ENCODE measurements at regions not wholly inside any gene's neighbourhood (a gene's known extent, or its start where the extent isn't known, plus 50 kb on each side); places are given as distances from the start of the nearest gene placed in this dataset.

DNA sequence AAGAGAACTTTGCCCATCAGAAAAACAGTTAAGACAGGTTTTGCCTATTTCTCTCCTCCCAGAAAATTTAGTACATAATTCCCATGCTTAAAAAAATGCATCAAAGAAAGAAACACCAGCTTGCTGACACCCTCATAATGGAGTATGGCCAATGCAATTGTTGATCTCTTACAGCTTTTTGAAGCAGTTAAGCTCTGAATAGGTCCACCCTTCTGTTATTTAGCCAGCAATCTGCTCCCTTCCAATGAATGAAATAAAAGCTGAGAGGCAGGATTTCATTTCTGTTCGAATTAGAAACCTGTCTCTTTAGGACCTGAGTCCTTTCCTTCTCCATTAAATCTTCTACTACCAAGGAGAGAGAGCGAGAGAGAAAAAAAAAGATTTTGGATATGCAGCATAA, 288.7 kb downstream of the RNF144B start:
- no peak for DNase-seq

DNA sequence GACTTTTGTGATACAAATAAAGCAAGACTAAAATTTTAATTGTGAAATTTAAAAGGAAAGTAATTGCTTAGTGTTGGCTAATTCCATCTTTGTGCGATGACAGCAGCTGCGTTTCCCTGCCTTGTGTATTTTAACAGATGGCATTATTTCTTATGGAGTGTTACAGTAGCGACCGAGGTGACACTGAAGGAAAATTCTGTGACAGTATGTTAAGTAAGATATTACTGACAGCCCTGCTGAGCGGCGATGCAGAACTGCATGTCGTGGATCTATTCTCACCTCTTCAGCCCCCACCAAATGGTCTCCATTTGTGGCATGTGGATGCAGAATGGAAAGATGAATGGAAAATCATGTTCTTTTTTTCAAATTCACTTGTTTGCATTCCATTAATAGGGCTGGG, 289.4 kb downstream of the RNF144B start:
- no peak for DNase-seq

DNA sequence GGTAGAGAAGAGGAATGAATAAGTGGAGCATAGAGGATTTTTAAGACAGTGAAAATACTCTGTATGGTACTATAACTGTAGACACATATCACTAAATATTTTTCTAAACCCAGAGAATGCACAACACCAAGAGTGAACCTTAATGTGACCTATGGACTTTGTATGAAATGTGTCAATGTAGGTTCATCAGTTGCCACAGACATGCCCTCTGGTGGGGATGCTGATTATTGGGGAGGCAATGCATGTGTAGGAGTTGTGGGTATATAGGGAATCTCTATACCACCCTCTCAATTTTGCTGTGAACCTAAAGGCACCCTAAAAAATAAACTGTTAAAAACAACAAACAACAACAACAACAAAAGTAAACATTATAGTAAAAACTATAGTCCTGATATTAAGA, 293.7 kb downstream of the RNF144B start:
- no peak for DNase-seq

DNA sequence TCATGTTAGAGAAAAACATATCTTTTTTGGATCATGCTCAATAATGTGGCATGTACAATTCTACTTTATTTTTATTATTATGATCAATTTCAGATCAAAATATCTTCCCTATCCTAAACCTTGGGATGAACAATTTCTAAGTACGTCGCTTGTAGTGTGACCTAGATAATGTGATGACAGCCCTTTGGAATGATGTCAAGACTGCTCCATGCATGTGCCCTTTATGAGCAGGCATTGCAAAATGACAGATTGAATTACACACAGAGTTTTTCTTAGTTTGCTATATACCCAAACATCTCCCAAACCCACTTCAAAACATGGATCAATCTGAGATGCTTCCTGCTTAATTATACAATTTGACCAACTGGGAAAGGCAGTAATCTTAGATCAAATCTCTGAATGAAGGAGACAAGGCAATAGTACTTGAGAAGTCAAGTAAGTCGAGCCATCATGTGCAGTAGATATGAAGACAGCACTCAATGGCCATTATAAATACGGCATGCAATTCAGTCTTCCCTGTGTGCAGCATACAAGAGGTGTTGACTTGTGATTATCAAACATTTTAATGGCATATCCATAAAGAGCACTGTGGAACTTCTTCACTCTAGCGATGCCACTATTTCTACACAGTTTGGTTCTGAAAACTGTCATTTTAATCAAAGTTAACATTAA, 294.8 kb downstream of the RNF144B start:
- DNase-seq = no peak

DNA sequence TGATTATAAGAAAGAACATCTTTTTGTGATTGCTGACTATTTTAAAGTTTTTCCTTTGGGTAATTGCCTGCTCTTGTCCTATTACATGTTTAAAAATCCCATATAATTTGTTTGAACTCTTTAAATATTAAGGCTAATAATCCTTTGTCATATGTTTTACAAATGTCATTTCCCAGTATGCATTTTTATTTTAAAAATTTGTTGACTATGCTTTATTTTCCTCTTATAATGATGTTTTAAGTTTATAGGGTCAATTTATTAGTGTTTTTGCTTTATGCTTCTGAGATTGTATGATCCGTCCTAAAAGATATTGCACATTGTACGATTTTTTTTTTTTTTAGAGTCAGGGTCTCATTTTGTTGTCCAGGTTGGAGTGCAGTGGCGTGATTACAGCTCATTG, 297.2 kb downstream of the RNF144B start:
- no peak for DNase-seq

DNA sequence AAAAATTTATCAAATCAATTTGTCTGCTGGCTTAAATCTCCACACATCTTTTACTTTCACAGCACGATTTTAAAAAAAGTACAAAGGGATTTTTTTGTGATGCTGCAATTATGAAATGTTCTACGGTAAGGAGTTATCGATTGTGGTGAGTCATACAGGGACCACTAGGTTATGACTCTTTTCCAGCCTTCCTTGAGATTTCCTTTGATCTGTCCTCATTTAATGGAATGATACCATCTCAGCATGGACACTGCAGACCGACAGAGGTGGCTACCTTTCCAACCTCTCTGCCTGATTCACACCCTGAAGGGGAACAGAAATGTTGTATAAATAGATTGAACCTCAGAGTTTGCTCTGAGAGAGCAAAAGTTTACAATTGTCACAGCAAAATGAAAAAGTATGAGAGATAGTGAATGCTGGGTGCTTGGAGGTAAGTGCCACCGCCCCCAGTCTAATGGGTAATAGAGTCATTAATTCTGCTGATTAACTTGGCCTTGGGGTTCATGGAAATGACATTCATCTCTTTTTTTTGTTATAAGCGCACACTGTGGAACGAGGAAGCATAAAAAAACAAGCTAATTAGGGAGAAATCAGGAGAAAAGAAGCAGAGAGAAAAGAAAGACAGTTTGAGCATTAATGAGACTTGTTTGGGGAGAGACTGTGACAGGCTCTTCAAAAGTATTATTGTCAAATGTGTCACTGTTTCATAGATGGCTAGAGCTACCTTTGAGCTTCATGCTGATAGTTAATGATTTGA, 306.0 kb downstream of the RNF144B start:
- no peak for DNase-seq

DNA sequence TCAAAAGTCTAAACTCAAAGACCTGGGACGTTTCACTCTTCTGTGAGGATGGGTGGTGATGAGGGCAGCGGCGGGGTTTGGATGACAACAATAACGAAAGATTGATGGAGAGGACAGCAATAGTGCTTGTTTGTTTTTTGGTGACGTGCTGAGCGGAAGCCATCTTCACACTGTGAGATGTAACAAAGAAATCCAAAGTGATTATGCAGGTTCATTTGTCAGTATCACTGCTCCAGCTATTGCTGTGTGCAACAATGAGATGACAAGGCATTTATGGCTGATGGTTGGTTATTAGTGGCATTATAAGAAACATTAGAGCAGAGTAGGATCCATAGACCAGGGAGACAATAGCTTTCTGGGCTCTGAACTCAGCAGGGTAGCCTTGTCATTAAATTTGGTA, 306.7 kb downstream of the RNF144B start:
- no peak for DNase-seq

DNA sequence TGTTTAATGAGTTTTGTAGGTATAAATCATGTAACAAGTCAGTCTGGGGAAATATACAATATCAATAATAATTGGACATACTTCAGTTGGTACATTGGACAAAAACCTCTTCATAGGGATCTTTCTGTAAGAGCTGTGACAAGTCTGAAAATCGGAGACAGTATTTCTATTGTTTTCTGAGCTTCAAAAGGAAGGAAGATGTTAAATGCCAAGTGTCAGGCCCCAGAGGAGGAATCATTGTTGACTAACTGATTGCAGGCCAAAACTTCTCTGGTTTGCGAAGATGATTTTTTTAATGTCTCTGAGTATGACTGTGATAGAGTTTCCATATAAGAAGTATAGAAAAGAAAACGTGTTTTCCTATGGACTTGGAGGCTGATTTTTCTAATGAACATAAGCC, 316.4 kb downstream of the RNF144B start:
- no peak for DNase-seq

DNA sequence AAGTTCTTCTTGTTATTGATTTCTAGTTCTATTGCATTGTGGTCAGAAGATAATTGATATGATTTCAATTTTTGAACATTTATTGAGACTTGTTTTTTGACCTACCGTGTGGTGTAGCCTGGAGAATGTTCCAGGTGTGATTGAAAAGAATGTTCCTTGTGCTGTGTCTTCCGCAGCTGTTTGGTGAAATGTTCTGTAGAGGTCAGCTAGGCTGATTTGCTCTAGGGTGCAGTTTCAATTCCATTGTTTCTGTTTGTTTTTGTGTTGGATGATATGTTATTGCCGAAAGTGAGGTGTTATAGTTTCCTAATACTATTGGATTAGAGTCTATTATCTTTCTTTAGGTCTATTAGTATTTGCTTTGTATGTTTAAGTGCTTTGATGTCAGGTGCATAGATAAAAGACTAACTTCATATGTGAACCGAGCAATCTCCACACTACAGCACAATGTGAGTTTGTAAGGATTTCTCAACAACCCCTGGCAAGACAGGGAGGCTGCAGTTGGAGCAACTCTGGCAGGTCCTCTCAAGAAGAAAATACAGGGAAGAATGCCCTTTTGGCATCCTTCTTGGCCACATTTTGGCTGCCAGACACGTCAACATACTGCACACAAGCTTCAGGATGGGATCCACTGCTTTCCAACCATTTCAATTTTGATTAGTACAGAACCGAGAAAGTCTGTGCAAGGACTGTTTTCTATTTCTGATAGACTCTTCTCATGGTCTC, 320.7 kb downstream of the RNF144B start:
- no peak for DNase-seq

DNA sequence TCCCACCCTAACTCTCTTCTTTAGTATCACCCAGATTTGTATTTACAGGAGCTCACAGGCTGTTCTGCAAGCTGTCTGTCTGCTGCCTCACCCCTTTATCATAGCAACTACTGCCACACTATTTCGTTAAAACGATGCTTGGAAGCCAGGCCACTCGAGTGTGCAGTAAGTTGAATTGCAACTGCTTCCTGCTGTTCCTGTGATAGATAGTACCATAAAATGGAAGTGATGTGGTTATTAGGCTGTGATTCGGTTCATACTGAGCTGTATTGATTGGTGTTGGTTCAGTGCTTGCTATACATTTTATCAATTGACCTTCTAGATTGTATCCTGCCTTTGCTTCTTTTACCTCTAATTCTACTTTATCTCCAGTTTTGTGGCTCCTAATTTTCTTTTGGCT, 325.4 kb downstream of the RNF144B start:
- no peak for DNase-seq

DNA sequence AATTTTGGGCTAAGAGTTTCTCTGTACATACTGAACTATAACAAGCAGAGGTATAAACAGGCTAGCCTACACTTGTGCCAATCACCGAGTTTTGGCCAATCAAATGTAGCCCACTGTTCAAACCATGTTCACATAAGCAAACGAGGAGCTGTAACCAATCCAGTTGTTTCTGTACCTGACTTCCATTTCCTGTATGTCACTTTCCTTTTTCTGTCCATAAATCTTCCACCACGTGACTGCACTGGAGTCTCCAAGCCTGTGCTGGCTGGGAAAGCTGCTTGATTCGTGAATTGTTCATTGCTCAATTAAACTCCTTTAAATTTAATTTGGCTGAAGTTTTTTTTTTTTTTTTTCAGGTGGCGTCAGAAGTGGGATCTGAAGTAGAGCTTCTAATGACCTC, 332.9 kb downstream of the RNF144B start:
- no peak for DNase-seq

DNA sequence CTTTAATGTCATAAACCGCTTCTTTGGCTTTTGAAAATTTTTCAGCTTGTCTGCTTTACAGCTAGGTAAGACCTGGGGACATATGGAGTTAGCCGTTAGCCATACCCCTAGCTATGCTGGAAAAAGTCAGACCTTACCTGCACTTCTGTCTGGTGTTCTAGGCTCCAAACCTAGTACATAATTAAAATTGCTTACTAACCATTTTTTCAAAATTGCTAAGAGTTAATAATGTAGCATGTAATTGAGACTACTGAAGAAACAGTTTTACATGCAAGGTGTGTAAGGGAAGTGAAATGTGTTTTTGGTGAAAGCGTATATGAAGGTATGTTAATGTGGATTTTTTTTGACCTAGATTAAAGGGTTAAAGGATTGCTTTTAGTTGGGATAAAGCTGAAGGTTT, 336.9 kb downstream of the RNF144B start:
- DNase-seq = no peak

DNA sequence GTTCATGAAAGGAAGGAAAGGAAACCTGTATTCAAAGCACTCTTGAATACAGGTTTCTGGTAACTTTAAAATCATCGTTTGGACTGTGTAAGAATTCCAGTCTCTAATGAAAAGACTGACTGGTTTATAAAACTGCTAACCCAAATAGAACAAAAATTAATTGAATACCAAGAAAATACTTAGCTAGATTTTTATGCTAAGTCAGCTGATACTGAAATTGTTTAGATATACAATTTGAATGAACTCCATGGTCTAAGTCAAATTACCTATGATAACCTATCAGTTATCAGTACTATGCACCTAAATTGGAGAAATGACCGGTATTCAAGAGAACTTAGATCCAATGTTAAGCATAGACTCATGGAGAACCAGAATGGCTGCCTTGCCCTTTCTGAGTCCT, 338.3 kb downstream of the RNF144B start:
- no peak for DNase-seq

DNA sequence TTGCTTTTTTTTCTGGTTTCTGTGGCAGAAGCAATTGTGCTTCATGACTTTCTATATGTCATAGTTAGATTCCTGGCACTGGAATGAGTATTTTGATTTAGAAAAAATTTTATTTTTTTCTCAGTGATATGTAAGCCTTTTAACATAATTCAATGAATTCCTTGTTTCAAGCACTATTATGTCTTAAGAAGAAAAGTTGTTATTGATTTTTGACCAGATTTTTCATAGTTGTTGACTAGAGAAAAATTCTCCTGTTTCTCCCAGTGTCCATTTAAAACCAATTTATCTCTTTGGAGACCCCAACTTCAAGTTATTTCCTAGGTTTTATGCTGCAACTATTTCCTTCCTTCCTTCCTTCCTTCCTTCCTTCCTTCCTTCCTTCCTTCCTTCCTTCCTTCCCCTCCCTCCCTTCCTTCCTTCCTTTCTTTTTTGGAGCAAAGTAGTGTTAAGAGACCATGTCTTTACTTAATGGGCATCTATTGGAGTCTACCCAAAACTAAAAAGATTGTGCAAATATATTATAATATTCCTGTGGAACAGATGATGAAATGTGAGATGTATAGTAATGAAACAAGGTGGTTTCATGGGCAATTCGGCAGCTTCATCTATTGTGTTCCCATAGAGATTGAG, 346.9 kb downstream of the RNF144B start:
- DNase-seq = no peak

DNA sequence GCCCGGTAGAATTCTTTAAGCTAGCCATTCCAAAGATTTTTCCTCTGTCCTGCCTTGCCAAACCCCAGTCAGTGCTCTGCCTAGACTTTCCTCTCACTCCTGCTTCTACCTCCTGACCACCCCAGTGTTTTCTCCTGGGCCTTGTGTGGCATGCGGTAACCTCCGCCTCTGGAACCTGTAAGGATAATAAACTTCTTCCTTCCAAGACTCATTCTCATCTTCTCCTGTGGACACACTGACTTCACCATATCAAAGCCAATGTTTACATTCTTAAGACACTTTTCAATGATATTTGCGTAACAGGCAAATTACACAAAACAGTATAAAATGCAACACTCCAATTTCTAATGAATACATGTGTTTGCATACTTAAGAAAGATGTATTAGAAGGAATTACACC, 354.6 kb downstream of the RNF144B start:
- DNase-seq = no peak

DNA sequence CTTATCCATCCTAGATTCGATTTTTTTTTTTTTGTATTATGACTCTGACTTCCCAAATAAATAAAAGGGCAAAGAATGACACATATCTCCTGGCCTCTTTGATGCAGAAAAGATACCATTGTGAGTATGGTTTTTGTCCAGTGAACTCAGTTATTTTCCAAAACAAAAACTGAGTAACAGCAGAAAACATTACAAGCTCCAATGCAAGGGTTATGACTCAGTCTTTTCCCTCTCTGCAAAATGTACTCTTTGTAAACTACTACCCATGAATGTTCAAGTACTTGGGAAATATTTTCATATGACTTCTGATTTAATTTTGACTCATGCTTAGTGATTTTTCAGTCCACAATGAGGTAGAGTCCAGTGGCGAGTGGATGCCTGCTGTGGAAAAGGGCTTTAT, 355.3 kb downstream of the RNF144B start:
- DNase-seq = no peak

DNA sequence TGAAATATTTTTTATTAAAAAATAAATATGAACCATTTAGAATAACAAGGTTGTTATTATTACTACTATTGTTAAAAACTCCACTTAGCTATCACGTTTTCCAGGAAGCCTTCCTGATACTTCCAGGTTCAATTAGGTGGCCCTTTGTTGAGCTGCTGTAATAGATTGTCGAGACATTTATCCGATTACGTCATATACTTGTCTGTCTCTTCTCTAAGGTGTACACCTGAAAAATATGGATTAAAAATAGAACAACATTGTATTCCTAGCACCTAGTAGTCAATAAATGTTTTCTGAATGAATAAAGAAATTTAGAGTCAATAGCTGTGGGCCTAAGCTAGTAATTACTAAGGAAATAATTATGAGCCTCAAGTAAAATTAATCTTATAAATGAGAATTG, 359.6 kb downstream of the RNF144B start:
- no peak for DNase-seq

DNA sequence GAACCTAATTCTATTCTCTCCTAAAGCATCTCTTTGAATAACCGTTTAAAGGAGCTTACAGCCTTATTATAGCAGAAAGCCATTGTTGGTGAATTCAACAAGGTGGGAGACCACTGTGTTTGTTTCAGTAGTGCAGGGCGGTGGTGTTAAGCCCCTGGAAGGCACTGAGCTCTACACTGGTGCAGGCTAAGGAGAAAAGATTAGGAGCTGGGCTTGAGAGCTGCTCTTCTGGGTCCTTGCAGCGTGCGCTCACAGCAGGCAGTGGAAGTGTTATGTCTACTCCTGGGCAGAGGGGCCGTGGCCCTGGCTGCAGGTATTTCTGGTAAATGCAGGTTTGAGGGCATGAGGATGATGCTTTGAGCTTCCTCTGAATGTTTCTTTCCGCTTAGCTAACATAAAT, 361.2 kb downstream of the RNF144B start:
- DNase-seq = no peak

DNA sequence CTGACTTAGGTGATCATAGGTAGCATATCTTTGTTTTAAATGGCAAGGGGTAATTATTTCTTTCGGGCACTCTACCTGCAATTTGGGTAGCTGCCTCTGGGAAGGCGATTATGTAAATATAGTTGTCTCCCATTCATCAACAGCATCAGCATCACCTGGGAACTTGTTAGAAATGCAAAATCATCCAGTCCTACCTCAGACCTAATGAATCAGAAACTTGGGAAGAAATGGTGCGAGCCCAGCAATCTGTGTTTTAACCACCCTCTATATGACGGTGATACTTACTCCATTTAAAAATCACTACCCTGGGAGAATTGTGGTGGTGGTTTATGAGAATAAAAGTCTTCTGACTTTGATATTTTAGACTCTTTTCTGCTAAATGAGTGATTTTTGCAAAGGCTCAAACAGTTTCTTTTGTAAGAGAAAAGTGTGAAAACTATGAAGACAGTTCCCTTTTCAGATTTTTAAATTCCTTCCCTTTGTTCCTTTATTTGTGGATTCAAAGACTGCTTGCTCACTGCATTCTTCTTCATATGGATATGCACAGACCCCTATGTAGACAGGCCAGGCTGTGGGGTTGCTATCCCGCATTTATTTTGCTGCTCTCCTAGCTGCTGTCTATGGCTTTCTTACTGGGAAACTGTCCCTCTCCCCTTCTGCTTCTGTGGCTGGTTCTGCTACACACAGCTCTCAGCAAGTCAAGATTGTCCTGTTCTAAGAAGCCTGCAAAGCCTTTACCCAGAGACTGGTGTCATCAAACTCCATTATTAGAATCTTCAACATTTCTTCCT, 365.3 kb downstream of the RNF144B start:
- no peak for DNase-seq

DNA sequence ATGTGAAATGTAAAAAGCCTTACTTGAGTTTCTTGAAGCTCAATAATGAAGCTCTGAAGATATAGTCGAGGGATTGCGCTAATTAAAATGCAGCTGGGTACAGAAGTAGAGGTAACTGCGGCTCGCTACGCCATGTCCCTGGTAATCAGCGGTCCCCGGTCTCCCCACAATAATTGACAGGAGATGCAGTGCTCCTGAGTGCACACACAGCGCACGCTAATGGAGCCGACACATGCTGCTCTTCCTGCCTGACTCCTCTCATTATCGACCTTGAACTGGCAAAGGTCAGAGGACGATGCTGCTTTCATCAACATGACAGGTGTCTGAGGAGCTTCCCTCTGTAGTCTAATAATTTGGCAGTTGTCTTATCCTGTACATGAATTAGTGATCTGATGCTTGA, 365.9 kb downstream of the RNF144B start:
- DNase-seq = no peak

DNA sequence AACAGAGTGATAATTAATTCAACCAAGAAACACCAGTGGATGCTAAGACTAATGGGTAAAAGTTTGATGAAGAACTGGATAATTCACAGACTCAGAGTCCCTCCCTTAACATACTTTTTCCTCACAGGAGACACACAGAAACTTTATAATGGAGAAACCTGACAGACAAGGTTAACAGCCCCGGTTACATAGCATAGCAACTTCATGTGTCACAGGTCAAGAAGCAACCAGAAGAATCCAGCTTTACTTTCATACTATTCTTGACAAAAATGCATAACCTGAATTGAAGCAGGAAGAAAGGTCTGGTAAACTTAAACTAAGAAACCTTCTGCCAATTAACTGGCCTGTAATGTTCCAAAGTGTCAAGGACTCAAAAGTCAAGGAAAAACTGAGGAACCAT, 375.9 kb downstream of the RNF144B start:
- DNase-seq = no peak

DNA sequence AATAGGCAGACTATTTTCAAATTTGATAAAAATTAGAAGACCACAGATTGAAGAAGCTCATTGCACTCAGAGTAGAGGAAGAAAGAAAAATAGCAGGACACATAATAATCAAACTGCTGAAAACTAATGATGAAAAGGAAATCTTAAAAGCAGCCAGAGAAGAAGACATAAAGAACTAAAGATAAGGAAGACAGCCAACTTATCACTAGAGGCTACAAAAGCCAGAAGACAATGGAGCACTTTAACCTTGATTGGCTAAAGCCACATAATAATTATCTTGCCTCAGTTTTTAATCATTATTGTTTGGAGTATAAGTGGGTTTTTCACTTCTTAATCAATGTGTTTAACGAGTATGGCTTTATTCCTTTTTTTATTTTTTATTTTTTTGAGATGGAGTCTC, 397.6 kb downstream of the RNF144B start:
- no peak for DNase-seq
